Gastroesophageal sphincter (tissue), 4 donors: ENCODE measurements at regions not wholly inside any gene's neighbourhood (a gene's known extent, or its start where the extent isn't known, plus 50 kb on each side); places are given as distances from the start of the nearest gene placed in this dataset.

ENCODE experiments used
- ATAC-seq: fragments of 150-250 bp; one replicate; pipeline ENCODE4 v1.9.1; 2016; ENCODE audit warnings: mild to moderate bottlenecking, moderate library complexity
- H3K27ac ChIP-seq, 4 donors: fragments of 200-600 bp; sonication (generic) in 3 of 4; 1 replicate in 3 of 4; 2 replicates in 1 of 4; pipeline ENCODE4 v1.5.1; 2016 to 2019
- H3K27me3 ChIP-seq: fragments of 200-600 bp; sonication (generic); one replicate; pipeline ENCODE4 v1.5.1; 2019
- H3K36me3 ChIP-seq, 2 donors: fragments of 200-600 bp; sonication (generic); one replicate each; pipeline ENCODE4 v1.5.1; 2019; ENCODE audit warnings: control low read depth in 1 of 2
- H3K4me1 ChIP-seq, 3 donors: fragments of 200-600 bp; sonication (generic); 1 replicate in 2 of 3; 2 replicates in 1 of 3; pipeline ENCODE4 v1.5.1; 2016 to 2019; ENCODE audit warnings: control low read depth in 2 of 3
- H3K4me3 ChIP-seq, 2 donors: fragments of 200-600 bp; sonication (generic); one replicate each; pipeline ENCODE4 v1.5.1; 2019; ENCODE audit warnings: mild to moderate bottlenecking in 1 of 2, moderate library complexity in 1 of 2
- H3K9me3 ChIP-seq, 3 donors: fragments of 200-600 bp; sonication (generic); one replicate each; pipeline ENCODE4 v1.5.1; 2017 to 2019; ENCODE audit warnings: control low read depth in 2 of 3
- CTCF ChIP-seq, 4 experiments: fragments of 200-600 bp in 2 of 4; fragments of 450-650 bp in 2 of 4; sonication (generic) in 1 of 4; IDR thresholded peaks; one replicate each; pipeline ENCODE4 v1.5.1; 2017 to 2019; ENCODE audit warnings: antibody characterized with exemption in 4 of 4, mild to moderate bottlenecking in 2 of 4, moderate library complexity in 2 of 4
- EP300 ChIP-seq: sonication (generic); formaldehyde crosslinking; IDR thresholded peaks from one replicate; pipeline ENCODE4 v1.6.1; 2017; ENCODE audit warnings: antibody characterized with exemption, mild to moderate bottlenecking
- POLR2A ChIP-seq, 2 donors: fragments of 450-650 bp; IDR thresholded peaks; one replicate each; pipeline ENCODE4 v1.6.1; 2017; ENCODE audit warnings: antibody characterized with exemption in 2 of 2, mild to moderate bottlenecking in 2 of 2, moderate library complexity in 1 of 2
- POLR2AphosphoS5 ChIP-seq: sonication (generic); formaldehyde crosslinking; IDR thresholded peaks from one replicate; pipeline ENCODE4 v1.6.1; 2017; ENCODE audit warnings: antibody characterized with exemption
- WGBS, 2 donors: methylation state at CpG; one replicate each; pipeline ENCODE4 v1.1.5; 2018; ENCODE audit warnings: low coverage in 1 of 2; 5-methylcytosine and 5-hydroxymethylcytosine counted together

- H3K27ac ChIP-seq: peak overlapping the region; percentile 14 to 86 (median 82)
- WGBS, 2 donors: 0 to 12% methylated on average over 3 to 4 of the region's 7 CpGs
- peaks cover 0 to 56% (median 30%) of the 10 kb centered on the region in 3 donors for H3K4me1 ChIP-seq
- H3K9me3 ChIP-seq: no peaks in the 10 kb centered on the region
- TF ChIP-seq POLR2AphosphoS5: no peak
- TF ChIP-seq POLR2A (IDR thresholded peaks at IDR 0.05): no peak
- no peak for TF ChIP-seq EP300
- no peak for TF ChIP-seq CTCF (IDR thresholded peaks at IDR 0.05)
- H3K4me3 ChIP-seq: peak overlapping the region; percentile 38 to 63
- H3K36me3 ChIP-seq: no peaks in the 10 kb centered on the region
- ATAC-seq: no peak
- no peaks in the 10 kb centered on the region for H3K27me3 ChIP-seq
These were observed 110.0 kb downstream of the ARF6 start for GRCh38 chr14:50002926-50003212.

DNA sequence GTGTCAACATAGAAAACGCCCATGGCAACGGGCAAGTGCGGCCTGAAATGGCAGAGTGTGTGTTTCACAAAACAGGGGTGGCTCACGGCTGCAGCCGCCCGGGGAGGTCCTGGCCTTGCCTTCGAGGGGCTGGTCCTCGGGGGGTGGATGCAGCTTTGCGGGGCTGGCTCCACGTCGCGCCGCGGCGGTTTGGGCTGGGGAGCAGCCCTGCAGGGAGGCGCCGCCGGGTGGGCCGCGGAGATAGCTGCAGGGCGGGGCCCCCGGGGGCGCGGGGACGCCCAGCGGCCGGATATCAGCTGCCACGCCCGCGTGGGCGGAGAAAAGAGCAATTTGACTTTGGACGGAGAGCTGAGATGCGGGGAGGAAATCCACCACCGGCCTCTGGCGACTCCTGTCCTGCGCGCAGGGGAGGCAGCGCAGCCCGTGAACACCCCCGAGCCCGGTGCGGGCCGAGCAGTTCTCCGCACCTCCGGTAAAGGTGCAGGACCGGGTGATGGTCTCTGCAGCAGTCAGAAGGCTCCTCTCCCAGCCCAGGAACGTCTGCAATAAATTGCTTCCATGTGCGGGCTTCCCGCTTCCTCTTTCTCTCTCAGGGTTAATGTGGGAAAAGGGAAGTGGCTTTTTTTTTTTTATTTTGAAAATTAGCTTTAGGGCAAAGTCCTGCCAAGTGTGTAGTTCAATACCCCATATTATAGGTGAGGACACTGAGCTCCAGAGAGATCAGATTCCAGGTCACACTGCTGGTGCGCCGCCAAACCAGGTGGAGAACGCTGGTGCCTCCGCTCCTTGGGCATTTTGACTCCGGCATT lies 110.5 kb downstream of the ARF6 start:
- Histone ChIP-seq H3K9me3 (no peaks in the 10 kb centered on the region), H3K4me3 (peak overlapping the region; percentile 38 to 63), H3K27me3 (no peaks in the 10 kb centered on the region), H3K27ac (peak overlapping the region; percentile 14 to 86 (median 82)), H3K36me3 (no peaks in the 10 kb centered on the region), H3K4me1 (peaks cover 0 to 56% (median 30%) of the 10 kb centered on the region in 3 donors)
- 16 to 17% methylated on average over 7 to 13 of the region's 54 CpGs for WGBS, 2 donors
- TF ChIP-seq EP300 (no peak), POLR2AphosphoS5 (peak; percentile 34), CTCF (IDR thresholded peaks at IDR 0.05) (peak in 3 of 4 experiments; percentile 32 to 45 (median 44)), POLR2A (IDR thresholded peaks at IDR 0.05) (peak; percentile 57 to 59)
- peak; percentile 59 for ATAC-seq

GRCh38 chr14:50006141-50006540 lies 110.2 kb downstream of the VCPKMT start:
- WGBS, 2 donors: 83 to 100% methylated on average over 4 of the region's 4 CpGs
- no peak overlapping the region for H3K27ac ChIP-seq
- no peak overlapping the region for H3K4me3 ChIP-seq
- ATAC-seq: no peak
- peaks cover 0 to 32% (median 13%) of the 10 kb centered on the region in 3 donors for H3K4me1 ChIP-seq
- no peaks in the 10 kb centered on the region for H3K27me3 ChIP-seq
- H3K36me3 ChIP-seq: no peaks in the 10 kb centered on the region
- TF ChIP-seq CTCF (IDR thresholded peaks at IDR 0.05): no peak
- no peak for TF ChIP-seq POLR2AphosphoS5
- TF ChIP-seq EP300: no peak
- no peak for TF ChIP-seq POLR2A (IDR thresholded peaks at IDR 0.05)
- no peaks in the 10 kb centered on the region for H3K9me3 ChIP-seq

- Histone ChIP-seq H3K4me3 (no peak overlapping the region), H3K36me3 (no peaks in the 10 kb centered on the region), H3K27me3 (no peaks in the 10 kb centered on the region), H3K4me1 (peaks cover 0 to 21% (median 10%) of the 10 kb centered on the region in 3 donors), H3K9me3 (no peaks in the 10 kb centered on the region), H3K27ac (no peak overlapping the region)
- TF ChIP-seq CTCF (IDR thresholded peaks at IDR 0.05): no peak
- TF ChIP-seq EP300: no peak
- no peak for TF ChIP-seq POLR2A (IDR thresholded peaks at IDR 0.05)
- TF ChIP-seq POLR2AphosphoS5: no peak
- 100% methylated on average over 2 of the region's 9 CpGs; no CpG with 5 or more reads in 1 of the 2 donors for WGBS, 2 donors
- ATAC-seq: no peak
These were observed 109.1 kb downstream of the VCPKMT start for GRCh38 chr14:50007123-50007903.
